HG03354 (cell line): ENCODE measurements at regions not wholly inside any gene's neighbourhood (a gene's known extent, or its start where the extent isn't known, plus 50 kb on each side); places are given as distances from the start of the nearest gene placed in this dataset.
"Not testable (repeated sequence)": the region's sequence is repeated elsewhere in the genome, so short reads cannot be mapped to it uniquely, and the experiment has no call there.

Source experiments
- ATAC-seq: cut with Tn5 transposase; IDR thresholded peaks from one replicate; pipeline ENCODE4 v1.9.1; 2021; ENCODE audit warnings: mild to moderate bottlenecking; ENCODE audit not compliant: unreplicated experiment, poor library complexity, severe bottlenecking

DNA sequence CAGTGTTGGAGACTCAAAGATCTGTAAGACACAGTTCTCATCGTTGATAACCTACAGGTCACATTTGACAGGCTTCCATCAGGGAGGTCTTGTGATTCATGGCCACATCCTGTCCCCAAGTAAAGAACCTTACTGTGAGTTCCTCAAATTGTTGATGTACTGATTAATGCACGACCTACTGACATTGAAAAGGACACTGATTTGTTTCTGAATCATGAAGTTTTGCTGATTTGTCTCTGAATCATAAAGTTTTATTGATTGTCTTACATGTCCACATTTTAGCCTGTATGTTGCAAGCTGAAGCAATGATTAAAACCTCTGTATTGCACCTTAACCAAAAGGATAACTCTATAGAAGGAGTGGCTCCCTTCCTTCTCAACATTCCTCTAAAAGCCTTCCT lies 476.3 kb upstream of the RUNX1 start:
- no peak for ATAC-seq

DNA sequence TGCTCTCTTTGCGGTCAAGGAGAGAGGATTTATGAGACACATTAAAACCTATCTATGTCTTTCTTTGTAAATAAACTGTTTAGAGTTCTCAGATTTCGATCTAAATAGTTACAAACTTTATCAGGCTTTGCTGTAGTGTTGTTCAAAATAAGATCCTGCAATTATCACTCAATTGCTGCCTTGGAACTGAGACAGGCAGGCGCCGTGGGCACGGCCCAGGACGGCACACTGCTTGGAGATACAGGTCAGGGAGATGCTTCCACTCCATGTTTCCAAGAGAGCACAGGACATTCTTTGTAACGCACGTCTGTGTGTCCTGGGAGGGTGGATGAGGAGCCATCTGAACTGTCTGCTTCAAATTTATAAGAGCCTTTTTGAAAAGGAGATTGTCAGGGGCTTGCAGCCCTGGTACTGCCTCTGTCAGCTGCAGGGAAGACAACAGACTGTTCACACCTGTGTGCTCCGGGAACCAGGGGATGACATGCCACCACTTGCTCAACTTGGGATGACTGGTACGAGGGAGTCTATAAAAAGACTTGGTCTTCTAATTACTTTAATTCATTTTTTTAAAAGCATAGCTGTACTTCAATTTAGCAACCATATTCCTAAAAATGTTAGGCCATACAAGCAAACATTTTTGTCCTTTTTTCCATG lies 472.9 kb upstream of the RUNX1 start:
- no peak for ATAC-seq

DNA sequence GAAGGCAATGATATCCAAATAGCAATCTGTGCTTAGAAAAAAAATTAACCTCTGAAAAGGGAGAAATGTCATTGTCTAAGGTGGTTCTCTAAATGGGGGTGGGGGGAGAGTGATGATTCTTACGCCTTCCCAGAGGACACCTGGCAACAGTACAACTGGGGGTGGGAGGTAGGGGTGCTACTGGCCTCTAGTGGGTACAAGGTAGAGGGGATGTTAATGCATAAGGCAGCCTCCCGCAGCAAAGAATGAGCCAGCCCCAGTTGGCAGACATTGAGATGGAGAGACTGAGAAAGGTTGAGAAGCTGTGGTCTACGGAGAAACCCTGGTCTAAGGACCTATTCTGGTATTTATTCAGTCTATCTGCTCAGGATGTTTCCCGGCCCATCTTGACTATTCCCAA lies 472.2 kb upstream of the RUNX1 start:
- no peak for ATAC-seq

DNA sequence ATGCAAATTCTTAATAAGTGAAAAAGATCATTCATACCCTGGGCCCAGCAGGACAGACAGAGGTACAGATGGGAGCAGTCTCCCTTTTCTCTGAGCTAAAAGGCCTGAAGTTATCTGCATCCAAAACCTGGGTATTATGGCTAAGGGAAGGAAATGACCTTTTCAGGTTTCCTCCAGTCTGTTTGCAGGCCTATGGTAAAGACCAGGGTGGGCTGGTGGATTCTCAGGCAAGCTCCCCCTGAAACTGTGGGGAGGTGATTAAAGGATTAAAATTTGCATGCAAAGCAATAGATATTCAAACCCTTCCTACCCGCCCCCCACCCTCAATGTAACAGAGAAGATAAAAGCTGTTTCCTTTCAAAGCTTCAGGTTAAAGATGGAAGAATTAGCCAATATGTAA lies 471.8 kb upstream of the RUNX1 start:
- ATAC-seq, result no peak

DNA sequence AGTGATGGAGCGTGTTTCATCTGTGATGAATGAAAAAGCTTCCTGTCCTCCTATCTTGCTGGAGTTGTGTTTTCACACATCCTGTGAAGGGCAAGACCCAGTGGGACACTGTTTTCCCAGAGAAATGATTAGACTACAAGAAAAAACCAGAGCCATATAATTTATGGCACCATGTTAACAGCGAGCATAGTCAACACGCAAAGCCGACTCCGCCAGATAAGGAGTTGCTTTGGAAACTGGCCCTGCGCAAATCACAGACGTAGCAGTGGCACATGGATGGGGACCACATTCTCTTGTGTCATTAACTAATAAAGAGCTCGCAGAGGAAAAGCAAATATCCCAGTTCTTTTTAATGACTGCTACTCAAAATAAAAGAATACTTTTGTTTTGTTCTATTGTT lies 471.2 kb upstream of the RUNX1 start:
- ATAC-seq, result no peak

DNA sequence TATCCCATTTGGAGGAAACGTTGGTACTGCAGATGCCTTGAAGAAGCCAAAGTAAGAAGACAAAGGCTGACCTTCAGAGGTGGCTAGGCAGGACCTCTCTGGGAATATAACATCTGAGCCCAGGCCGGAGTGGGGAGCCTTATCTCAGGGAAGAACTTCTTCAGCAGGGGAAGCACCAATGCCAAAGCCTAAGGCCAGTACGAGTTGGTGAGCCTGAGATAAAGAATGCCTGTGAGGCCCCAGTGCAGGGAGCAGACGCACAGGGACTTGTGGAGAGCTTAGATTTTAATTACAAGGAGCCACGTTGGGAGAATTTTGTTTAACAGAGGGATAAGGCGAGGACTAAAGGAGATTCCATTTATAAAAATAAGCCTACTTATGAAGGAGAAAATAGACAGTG lies 468.8 kb upstream of the RUNX1 start:
- no peak for ATAC-seq

DNA sequence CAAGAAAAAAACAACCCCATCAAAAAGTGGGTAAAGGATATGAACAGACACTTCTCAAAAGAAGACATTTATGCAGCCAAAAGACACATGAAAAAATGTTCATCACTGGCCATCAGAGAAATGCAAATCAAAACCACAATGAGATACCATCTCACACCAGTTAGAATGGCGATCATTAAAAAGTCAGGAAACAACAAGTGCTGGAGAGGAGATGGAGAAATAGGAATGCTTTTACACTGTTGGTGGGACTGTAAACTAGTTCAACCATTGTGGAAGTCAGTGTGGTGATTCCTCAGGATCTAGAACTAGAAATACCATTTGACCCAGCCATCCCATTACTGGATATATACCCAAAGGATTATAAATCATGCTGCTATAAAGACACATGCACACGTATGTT lies 467.2 kb upstream of the RUNX1 start:
- ATAC-seq, result not testable (repeated sequence)

DNA sequence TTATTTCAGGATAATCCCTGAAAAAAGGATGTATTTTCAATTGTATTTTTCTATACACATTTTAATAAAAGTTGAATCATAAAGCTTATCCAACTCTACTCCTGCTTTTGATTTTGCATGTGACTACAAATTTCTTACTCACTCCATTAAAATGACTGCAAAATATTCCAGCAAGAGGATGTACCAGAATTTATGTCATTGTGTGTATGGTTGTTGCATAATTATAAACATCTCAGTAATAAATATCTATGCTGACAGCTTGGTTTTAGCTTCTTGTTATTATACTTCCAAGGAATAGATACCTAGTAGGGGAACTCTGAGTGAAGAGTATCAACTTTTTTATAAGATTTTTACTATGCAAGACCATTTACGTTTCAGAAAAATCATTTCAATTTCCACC lies 463.2 kb upstream of the RUNX1 start:
- no peak for ATAC-seq

DNA sequence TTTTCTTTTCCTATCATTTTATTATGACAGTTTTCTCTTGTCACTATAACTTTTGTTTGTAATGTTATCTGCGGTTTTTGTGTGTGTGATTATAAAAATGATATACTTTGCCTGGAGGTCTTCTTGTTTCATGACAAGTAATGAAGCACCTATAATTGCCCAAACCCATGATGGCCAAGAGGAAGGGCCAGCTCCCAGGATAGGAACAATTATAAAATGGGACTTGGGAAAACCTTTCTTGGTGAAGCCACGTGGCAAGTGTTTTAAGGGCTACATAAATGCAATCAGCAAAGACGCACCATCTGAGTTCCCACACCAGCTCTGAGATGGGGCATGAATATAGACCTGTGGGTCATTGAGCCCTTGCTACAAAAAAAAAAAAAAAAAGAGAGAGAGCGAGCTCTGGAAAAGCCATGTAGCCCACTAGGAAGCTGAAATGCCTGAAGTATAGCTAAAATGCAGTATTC lies 462.6 kb upstream of the RUNX1 start:
- ATAC-seq, result no peak

DNA sequence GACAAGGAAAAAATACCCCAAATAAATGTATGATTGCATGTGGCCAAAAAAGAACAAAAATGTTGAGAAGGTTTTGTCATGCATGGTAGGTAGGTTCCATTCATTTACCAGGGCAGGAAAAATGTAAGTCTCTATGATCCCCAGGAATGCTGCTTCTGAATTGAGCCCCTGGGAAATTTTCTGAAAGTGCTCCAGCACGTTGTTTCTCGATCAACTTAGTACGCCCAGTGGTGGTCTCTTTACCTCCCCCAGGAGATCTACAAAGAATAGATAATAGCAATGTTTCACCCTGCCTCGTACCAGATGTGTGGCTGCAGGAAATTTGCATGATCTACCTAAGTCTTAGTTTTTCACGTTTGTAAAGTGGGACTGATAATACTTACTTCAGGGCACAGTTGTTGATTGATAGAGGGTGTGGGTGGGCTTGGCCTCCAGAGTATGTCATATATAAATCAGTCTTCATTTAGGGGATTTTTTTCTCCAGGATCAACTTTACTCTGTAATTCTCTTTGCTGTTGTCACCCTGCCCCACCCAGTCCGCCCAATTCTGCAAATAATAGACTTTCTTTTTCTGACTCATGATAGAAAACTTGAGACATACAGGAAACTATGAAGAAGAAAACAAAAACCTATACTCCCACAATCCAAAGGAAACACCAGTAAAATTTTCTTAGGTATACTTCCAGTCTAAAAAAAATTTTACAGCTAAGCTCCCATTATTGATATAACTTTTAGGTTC lies 462.0 kb upstream of the RUNX1 start:
- no peak for ATAC-seq

DNA sequence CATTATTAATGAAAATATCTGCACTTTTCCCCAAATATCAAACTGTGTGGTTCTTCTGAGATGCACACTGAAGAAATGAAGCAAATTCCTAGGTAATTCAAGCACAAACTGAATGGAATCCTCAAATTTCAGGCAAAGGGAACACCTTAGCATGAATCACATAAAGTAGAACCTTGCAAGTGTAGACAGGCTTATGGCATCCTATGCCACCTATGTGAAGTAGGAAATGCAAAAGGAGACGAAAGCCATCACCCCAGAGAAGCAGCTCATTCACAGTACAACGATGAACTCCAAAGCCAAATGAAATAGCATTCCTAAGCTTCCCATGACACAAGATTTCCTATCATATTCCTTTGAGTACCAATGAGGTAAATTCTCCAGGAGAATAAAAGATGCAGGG lies 461.2 kb upstream of the RUNX1 start:
- ATAC-seq, result no peak

DNA sequence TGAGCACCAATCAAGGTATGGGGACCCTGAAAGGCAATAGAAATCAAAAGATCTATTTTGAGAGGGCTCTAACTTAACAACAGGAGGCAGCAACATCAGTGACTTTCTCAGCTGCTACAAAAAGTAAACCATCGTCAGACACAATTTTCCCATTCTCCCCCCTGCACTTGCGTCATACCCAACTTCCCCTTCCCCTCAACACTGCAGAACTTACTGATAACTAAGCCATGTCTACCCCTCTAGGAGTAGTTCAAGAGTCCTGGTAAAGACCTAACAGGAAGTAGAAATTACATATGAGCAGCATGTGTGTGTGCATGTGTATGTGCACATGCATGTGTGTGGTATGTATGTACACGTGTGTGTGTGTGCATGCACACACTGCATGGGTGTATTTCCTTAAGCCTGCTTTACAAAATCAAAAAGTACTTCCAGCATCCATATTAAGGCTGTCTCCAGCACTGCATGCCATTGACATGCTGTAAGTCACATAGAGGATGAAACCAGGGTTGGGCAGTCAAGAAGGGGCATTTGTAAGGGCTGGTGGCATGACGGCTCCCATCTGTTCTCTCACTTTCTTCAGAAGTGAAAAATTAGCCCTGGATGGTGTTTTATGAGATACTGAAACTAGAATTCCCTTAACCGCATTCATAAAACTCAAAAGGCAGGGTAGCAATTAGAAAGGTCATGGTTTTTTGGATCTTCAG lies 460.1 kb upstream of the RUNX1 start:
- ATAC-seq, result no peak

DNA sequence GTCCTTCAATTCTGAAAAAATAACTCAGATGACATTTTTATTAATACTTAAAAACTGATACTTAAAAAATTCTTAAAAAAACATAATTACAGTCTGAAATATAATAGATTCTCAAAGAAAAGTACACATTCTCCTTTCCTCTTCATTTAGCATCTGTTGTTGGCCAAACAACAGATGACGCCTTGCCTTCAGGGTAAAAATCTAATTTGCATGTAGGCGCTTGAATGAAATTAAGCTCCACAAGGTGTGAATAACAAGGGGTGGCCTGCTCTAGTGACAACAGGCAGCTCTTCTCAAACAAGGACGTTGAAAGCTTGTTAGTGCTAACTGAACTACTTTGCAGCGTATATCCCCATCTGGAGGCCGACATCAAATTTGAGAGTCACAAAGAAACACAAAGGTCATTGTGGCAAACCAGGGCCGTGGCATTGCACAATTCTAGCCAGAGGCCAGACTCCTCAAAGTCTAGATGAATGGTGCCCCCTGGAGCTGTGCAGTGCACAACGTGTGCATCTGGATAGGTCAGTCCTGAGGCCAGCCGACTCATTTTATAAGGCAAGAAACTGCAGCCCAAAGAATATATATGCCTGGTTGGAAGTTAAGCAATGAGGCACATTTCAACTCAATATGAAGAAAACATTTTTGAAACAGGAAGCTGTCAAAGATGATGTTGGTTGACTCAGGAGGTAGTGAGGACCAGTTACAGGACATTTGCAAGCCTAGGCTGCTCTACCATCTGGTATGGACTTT lies 459.2 kb upstream of the RUNX1 start:
- no peak for ATAC-seq

DNA sequence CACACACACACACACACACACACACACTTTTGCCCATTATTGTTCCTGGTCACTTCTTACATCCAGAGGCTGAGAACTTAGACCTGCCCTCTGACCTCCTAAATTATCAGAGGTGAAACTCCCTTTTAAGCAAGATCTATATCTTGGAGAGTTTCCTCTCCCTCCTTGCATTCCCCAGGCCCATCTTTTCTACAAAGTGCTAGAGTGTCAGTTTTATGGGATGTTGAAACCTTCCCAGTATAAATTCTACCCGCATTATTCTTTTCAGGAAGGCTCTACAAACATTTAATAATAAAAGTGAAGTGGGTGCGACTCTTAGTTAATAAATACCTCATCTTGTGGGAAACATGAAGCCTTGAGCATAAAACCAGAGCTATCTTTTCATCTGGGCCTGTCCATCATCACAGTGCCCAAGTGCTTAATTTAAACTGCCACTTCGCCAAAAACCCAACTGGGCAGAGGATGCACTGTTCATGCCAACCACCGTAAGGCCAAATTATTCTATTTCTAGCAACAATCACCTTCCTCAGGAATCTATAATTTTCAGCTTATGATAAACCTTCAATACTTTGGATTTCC lies 458.2 kb upstream of the RUNX1 start:
- ATAC-seq, result no peak

DNA sequence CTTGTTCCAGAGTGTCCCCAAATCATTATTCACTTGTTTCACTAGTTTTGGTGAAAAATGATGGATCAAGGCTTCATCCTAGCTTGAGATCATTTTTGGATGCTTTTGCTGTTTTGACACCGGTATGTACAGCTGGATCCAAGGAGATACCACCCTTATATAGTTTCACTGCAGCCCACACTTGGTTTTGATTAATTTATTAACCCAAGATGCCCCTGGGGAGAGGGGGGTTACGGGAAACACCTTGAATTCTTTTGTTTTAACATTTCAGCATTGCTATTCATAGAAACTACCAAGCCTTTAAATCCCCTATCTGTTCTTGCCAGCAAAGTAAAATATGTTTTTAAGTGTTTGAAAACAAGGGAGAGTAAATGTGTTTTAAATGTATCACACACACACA lies 457.7 kb upstream of the RUNX1 start:
- ATAC-seq, result no peak

DNA sequence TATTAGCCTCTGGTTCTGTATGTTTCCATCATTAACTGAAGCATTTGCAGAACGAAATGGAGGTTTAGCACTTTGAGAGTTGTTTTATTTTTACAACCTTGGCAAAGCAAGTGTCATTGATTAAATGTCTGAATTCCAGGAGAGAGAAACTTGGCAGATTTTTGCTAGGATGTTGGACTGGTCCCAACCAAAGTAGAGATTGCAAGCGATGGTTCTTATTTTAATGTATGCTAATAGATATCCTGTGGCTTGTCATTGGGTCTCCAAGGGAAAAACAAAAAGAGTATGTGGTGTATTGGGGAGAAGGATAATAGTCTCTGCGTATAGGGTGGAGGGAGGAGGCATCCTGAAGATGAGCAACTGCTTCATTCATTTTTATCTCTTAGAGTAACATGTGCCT lies 457.2 kb upstream of the RUNX1 start:
- ATAC-seq, result no peak

DNA sequence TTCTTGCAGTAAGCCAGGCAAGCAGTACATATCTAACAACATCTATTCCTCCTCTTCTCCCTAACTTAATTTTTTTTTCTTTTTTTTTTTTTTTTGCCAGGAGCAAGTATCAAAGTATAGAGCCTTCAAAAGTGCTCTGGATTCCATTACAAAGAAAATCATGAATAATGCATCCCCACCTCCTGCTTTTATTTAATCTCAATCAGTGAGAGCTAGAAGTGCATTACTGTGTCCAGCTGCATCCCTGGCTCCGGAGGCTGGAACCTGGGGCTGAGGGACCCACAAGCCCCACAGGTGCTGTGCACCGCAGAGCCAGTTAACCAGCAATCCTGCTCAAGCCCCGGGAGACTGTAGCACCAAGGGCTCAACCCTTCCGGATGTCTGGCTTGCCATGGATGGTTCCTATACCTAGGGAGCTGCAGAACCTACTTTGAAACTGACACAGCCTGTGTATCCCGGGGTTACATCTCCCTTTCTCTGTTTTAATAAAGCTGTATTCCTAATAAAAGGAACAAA lies 455.9 kb upstream of the RUNX1 start:
- ATAC-seq, result no peak

DNA sequence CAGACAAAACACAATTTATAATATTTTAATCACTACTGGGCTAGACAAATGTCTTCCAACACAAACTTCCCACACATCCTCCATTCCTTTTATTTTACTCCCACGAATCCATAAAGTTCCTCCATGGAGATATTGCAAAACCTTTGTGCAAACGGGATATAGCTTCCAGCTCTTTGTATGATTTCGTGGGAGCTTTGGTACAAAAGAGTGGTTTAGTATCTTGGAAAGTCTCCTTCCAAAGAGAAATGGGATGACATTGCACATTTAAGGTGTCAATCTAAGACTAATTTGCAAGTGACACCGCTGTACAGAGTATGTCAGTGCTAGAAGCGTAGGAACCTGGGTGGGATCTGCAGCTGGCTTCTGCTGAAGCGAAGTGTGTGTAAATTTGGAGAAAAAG lies 455.2 kb upstream of the RUNX1 start:
- ATAC-seq, result no peak

DNA sequence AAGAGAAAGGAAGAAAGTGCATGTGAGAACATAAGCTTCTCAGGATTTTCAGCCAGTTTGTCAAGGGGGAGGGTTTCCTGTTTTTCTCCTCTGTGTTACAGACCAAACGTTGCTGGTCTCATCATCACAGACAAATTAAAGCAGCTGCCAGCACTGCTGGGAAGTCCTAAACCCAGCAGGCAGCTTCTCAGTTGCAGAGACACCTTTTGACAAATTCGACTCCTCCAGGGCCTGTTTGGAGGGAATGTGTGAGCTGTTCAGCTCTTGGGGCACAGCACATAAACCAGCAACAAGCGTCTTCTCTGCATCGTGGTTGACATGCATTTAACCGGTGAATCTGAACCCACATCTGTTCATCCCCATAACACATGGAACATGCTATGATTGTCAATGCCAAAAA lies 454.6 kb upstream of the RUNX1 start:
- no peak for ATAC-seq

DNA sequence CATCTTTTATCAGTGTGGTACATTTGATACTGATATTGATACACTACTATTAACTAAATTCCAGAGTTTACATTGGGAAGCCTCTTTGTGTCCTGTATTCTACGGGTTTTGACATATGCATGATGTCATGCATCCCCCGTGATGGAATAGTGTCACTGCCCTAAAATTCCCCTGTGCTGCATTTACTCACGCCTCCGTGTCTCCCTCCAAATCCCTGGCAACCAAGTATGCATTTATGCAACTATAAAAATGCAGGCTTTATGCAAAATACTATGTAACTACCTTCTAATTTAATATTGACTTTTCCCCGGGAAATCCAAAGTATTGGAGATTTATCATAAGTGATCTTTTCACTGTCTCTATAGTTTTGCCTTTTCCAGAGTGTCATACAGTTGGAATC lies 453.7 kb upstream of the RUNX1 start:
- ATAC-seq, result no peak
